Stimulated activated CD4-positive, alpha-beta T cell treated with anti-CD3 and anti-CD28 coated beads, Interleukin-15, amount 100 ng/mL, for 48 hours (primary cell): ENCODE measurements at regions not wholly inside any gene's neighbourhood (a gene's known extent, or its start where the extent isn't known, plus 50 kb on each side); places are given as distances from the start of the nearest gene placed in this dataset.

Source experiments
- DNase-seq, 2 donors: peaks; one replicate each; pipeline ENCODE4 v3.0.0-alpha.2; 2020; ENCODE audit warnings: low read depth in 2 of 2

- no peak for DNase-seq
These were observed 555.6 kb downstream of the CCER1 start for GRCh38 chr12:90399357-90399756.

DNA sequence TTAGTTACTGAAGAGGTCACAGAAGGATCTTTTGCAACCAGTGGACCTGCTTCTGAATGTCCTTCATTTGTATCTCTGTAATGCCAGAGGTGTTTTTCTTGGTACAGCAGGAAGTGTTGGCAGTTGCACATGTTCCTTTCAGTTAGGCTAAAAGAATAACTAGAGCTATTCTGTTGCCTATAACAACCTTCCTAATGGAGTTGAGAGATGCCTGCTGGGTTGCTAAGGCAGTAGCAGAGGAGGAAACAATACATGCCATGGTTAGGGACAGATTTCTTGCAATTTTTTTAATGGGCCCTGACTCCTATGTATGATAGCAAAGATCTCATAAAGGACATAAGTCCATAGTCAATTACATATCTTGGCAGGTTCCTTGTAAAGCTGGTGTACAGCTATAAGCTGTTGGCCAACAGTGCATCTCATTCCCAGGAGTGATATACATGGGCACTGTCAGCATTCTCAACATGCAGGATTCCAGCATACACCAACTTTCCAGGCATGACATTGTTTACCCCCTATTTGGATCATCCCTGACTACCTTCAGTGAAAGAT is 556.6 kb downstream of the CCER1 start:
- no peak for DNase-seq

DNA sequence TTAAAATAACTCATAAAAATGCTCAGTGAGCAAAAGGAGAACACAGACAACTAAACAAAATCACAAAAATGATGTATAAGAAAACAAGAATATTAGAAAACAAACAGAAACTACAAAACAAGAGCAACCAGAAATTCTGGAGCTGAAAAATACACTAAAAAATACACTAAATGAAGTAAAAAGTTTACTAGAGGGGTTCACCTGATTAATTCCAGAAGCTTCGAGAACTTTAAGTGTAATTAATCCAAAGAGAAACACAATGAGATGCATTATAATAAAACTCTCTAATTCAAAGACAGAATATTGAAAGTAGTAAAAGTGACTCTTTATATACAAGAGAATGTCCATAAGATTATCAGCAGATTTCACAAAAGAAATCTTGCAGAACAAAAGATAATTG is 558.4 kb downstream of the CCER1 start:
- DNase-seq: no peak

GRCh38 chr12:90393652-90394051 is 561.3 kb downstream of the CCER1 start:
- no peak for DNase-seq

DNA sequence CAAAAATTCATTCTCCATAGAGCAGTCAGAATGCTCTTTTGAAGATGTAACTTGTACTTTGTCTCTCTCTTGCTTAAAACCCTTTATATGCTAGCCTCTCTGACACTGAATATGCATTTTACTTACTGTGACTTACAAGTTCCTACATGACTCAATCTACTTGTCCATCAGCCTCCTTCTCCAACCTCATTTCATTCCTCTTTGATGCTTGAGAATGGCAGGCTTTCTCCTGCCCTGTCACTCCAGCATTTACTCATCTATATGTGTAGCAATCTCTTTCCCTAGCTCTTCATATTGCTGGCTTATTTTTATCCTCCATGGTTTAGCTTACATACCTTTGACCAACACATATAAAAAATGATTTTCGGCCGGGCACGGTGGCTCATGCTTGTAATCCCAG is 561.9 kb downstream of the CCER1 start:
- no peak for DNase-seq

- no peak for DNase-seq
These were observed 564.0 kb downstream of the CCER1 start for GRCh38 chr12:90390947-90391346.

GRCh38 chr12:90368081-90368480 is 586.9 kb downstream of the CCER1 start:
- DNase-seq: no peak

GRCh38 chr12:90366286-90366685 is 588.7 kb downstream of the CCER1 start:
- no peak for DNase-seq

- no peak for DNase-seq
These were observed 594.7 kb downstream of the CCER1 start for GRCh38 chr12:90360300-90360699.

DNA sequence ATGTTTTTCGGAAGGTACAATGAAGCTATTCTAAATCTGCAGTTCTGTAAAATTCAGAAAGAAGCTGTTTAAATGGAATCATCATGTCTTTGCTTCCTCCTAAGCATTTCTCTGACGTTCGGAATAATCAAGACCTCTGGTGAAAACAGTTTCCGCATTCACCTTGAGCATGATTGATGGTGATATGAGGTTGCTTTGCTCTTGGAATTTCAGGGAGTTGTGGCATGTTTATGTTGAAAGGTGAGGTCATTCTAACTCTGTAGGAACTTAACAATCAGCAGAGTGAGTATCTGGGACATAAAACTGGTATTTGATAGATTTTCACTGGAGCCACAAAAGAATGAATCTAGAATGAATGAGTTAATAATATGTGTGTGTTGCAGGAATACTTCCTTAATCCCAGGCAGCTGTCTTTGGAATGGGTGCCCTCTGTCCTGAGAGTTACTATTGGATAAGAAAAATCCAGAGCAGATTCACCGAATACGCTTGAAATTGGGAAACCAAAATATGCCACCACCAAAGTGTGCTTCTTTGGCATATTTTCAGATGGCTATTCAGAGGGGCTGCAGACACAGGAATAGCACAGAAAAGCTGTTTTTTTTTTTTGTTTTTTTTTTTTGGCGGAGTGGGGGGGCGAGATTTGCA is 599.1 kb downstream of the CCER1 start:
- DNase-seq: no peak

GRCh38 chr12:90343966-90344365 is 611.0 kb downstream of the CCER1 start:
- DNase-seq: no peak

DNA sequence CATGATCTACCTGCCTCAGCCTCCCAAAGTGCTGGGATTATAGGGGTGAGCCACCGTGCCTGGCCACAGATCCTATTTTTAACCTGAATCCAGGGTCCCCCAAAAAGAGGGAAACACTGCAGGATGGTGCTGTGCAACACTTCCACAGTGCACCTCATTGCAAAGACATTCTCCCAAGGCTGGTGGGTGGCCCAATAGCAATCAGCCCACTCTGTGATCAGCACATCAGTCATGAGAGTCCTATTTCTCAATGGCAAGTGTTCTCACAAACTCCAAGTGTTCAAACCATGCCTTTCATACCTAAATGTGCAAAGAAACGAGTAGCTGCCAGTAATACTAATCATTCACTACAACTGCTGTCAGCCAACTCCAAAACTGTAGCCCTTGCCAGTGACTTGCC is 612.9 kb downstream of the CCER1 start:
- DNase-seq: no peak

DNA sequence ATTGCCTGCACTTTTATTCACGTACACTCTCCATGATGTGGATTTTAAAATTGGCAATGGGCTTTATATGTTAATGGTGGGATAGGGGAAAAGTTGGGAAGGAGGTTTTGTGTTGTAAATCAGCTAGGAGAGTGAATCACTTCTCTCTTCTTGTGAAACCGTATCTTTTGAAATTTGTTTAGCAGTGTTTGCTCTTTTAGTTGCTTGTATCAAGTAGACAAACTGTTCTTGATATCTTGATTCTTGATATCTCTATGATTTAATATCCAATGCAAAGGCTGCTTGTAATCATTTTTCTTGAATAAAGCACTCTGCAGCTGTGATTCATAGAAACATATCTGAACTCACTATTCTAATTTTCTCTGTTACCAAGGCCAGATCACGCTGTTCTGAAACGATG is 615.1 kb downstream of the CCER1 start:
- no peak for DNase-seq

- no peak for DNase-seq
These were observed 616.6 kb downstream of the CCER1 start for GRCh38 chr12:90338365-90338764.

DNA sequence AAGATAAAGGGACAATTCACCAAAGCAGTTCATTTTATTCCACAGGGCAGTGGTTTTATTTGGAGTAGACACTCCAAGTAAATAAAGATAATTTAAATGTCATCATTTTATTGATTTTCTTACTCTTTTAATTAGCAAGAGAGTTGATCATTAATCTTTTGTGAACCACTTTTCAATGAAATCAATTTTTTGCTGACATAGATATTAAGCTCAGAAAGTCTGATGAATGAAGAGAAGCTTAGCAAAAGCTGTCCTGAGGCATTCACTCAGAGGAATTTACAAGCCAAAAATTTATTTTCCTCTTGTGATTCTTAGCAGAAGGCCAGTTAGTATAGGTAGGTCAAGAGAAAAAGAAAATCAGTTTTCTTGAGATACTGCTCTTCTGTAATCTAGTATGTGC is 618.0 kb downstream of the CCER1 start:
- DNase-seq: no peak

DNA sequence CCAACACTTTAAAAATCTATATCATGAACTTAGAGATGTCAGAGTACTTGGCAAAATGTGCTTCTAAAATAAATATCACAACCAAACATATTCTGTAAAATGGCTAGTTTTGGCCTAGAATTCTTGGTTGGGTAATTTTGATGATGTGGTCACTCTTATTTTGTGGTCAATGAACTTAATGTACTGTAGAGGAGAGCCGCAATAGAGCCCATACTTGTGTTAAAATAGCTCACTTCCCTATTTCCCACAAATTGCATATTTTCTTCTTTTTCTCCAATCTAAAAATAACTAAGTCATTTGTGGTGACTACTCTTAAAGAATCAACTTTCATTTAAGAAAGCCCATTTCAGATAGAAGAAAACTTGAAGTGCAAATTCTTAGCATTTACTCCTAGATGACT is 619.4 kb downstream of the CCER1 start:
- DNase-seq: no peak

DNA sequence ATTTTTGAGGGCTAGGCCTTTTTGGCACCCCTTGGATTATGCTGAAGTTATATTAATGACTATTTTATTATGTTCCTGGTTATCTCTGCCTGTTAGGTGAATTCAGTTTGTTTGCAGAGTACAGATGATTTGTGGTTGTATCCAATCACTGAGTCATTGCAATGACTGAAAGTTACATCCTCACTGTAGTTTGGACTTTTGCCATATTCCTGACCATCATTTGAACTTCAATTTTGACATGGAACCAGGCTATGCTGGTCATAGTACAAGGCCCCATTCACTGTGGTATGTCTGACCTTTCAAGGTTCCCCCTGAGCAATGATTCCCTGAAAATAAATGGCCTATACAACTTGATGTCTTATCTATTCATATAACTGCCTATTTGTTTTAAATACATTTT is 621.0 kb downstream of the CCER1 start:
- no peak for DNase-seq

- DNase-seq: no peak
These were observed 621.6 kb downstream of the CCER1 start for GRCh38 chr12:90333424-90333823.

GRCh38 chr12:90331821-90332220 is 623.2 kb downstream of the CCER1 start:
- DNase-seq: no peak

DNA sequence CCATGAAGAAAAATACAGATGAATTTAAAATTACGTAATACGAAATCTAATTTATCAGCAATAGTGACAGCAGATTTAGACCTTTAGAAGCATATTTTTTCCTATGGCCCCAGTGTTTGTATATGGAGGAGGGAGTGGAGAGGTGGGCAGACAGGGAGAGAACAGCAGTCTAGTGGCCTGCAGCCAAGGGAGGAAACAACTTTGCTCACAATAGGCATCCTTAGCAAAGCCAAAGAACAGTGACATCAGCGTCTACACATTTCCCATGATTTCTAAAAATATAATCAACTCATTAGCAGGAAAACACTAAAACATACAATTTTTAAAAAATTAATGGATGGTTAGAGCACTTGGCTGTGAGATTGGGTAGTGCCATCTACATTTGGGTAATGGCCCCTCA is 622.6 kb upstream of the ATP2B1 start:
- DNase-seq: no peak

GRCh38 chr12:90327793-90328743 is 619.4 kb upstream of the ATP2B1 start:
- no peak for DNase-seq

DNA sequence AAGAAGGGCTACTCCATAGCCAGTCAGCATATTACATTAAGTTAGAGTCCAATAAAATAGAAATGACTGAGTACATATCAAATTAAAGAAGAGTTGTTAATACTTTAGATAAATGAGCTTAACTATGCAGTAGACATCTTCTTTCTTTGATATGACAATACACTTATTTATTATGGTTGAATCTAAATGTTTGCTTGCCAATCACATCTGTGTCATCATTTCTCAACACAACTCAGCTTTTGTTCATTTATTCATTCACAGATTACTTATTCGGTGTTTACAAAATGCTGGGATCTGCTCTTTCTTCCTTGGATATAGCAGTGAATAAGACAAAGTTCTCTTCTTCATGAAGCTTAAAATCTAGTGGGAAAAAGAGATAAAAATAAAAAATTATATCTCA is 614.6 kb upstream of the ATP2B1 start:
- DNase-seq: no peak

- DNase-seq: no peak
These were observed 613.4 kb upstream of the ATP2B1 start for GRCh38 chr12:90322006-90322405.
